ENCODE measurements at regions not wholly inside any gene's neighbourhood (a gene's known extent, or its start where the extent isn't known, plus 50 kb on each side); places are given as distances from the start of the nearest gene placed in this dataset.

DNA sequence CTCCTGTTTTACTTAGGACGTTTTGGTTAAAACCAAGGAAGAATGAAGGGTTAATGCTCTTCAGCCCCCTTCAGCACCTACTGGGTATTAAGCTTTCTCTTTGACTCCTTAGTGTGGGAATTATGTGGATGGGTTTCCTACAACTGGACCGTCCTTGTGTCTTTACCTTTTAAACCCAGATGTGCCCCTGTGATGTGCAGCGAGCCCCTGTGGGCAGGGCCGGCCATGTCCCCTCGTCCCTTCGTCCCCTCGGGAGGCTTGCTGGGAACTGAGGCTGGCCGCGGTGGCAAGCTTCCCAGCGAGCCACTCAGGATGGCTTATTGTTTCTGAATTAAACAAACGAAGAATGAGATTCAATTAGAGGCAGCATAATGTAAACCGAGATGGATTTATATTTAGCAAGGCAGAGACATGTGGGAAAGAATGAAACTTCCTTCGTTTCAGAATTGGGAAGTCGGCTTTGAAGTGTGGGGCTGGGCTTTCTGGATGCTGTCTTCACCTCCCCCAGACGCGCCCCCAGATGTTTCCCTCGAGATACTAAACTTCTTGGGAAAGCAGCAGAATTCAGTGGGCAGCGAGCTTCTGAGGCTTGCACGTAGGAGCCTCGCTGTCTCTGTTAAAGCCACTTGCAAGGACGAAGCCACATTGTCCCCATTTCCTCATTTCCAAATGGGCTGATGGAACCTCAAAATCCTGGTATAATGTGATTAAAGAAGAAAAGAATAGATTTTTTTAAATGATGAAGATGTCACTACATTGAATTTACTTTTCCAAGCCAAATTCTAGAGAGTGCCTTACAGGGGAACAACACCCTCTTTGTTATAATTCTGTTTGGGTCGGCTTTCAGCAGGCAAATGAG is 146.0 kb downstream of the VAPA start:
- TF ChIP-seq POLR2A (IDR thresholded peaks at IDR 0.05; ENCODE audit: borderline replicate concordance, extremely low read depth, insufficient read depth, insufficient read length) (no peak), SP1 (IDR thresholded peaks at IDR 0.05; ENCODE audit: low read depth) (no peak), CTCF (IDR thresholded peaks at IDR 0.05 in 2 of 3, conservative IDR thresholded peaks at IDR 0.05 in 1 of 3; ENCODE audit: borderline replicate concordance in 1 of 3, insufficient read depth in 1 of 3, low read depth in 2 of 3, low read length in 2 of 3) (no peak), MAX (IDR thresholded peaks at IDR 0.05) (no peak), EZH2phosphoT487 (IDR thresholded peaks at IDR 0.05; ENCODE audit: borderline replicate concordance) (no peak), EZH2 (IDR thresholded peaks at IDR 0.05) (no peak), ZNF274 (IDR thresholded peaks at IDR 0.05; ENCODE audit: low read depth, low read length) (no peak), YY1 (IDR thresholded peaks at IDR 0.05; ENCODE audit: extremely low read depth, insufficient replicate concordance, low read depth, low read length) (no peak), SRF (IDR thresholded peaks at IDR 0.05; ENCODE audit: low read depth) (no peak)

Data from HCT116 (cell line).